ENCODE measurements at regions not wholly inside any gene's neighbourhood (a gene's known extent, or its start where the extent isn't known, plus 50 kb on each side); places are given as distances from the start of the nearest gene placed in this dataset.

GRCh38 chr3:180135101-180135500, 98.4 kb upstream of the PEX5L start:
- no peak overlapping the region for H2AFZ ChIP-seq (ENCODE audit: control insufficient read depth, low read depth, low read length)
- SMC1A ChIA-PET (ENCODE audit: uncharacterized antibody, unreplicated experiment), result interaction anchor here (0.9 to 1.7 kb wide), 2 partner anchors 19 to 23 kb away, joined by 4 to 5 read pairs; no protein-coding TSS in a partner anchor
- TF ChIP-seq MTA2 (IDR thresholded peaks at IDR 0.05; ENCODE audit: low read depth) (no peak), IKZF1 (conservative IDR thresholded peaks at IDR 0.05) (no peak), NRF1 (conservative IDR thresholded peaks at IDR 0.05; ENCODE audit: low read depth, low read length) (no peak), CHD2 (IDR thresholded peaks at IDR 0.05; ENCODE audit: borderline replicate concordance, low read depth, low read length) (no peak), SMAD5 (IDR thresholded peaks at IDR 0.05; ENCODE audit: low read depth) (no peak), POLR2AphosphoS5 (IDR thresholded peaks at IDR 0.05; ENCODE audit: low read length) (no peak), HDAC6 (IDR thresholded peaks at IDR 0.05; ENCODE audit: unreplicated experiment) (no peak), EED (IDR thresholded peaks at IDR 0.05; ENCODE audit: low read depth) (no peak), YY1 (IDR thresholded peaks at IDR 0.05; ENCODE audit: low read depth, low read length) (no peak), NKRF (conservative IDR thresholded peaks at IDR 0.05) (no peak), ETV6 (conservative IDR thresholded peaks at IDR 0.05 in 1 of 2, IDR thresholded peaks at IDR 0.05 in 1 of 2; ENCODE audit: borderline replicate concordance in 1 of 2, low read depth in 1 of 2) (no peak), NFYB (IDR thresholded peaks at IDR 0.05; ENCODE audit: insufficient read depth, low read depth, low read length) (no peak), PML (IDR thresholded peaks at IDR 0.05; ENCODE audit: low read length) (no peak), KAT2A (conservative IDR thresholded peaks at IDR 0.05; ENCODE audit: control insufficient read depth, low read depth, low read length) (no peak), HSF1 (IDR thresholded peaks at IDR 0.05; ENCODE audit: low read depth, low read length) (no peak), POLR2A (IDR thresholded peaks at IDR 0.05; ENCODE audit: low read depth, low read length) (no peak), FOS (IDR thresholded peaks at IDR 0.05; ENCODE audit: borderline replicate concordance, extremely low read depth, insufficient read length) (no peak)
- POLR2A ChIA-PET, result no interaction called here
- no peaks in the 10 kb centered on the region for H4K20me1 ChIP-seq (ENCODE audit: control insufficient read depth, insufficient read depth)
- no peaks in the 10 kb centered on the region for H3K4me1 ChIP-seq (ENCODE audit: control insufficient read depth, insufficient read depth, low read length)
- FAIRE-seq (no peak), ATAC-seq (no peak), DNase-seq (ENCODE audit: low read depth, low spot score) (no peak)
- no peak overlapping the region for H3K4me3 ChIP-seq
- H3K36me3 ChIP-seq (ENCODE audit: control insufficient read depth in 2 of 2, insufficient read depth in 2 of 2, low read length in 1 of 2), result no peaks in the 10 kb centered on the region
- RAD21 ChIA-PET (ENCODE audit: unreplicated experiment), result interaction anchor here (1.2 kb wide), 1 partner anchor 206 kb away, joined by 4 read pairs; no protein-coding TSS in a partner anchor
- H3K27me3 ChIP-seq (replicated peaks in 1 of 2; ENCODE audit: control insufficient read depth in 2 of 2, insufficient read depth in 2 of 2, low read length in 1 of 2), result no peaks in the 10 kb centered on the region
- in situ Hi-C loops (cut with MboI), result no loop called here
- BruUV-seq (replicated peaks), result no TSS peak
- intact Hi-C loops (cut with micrococcal nuclease; ENCODE audit: unreplicated experiment), result no loop called here
- no peaks in the 10 kb centered on the region for H3K9me3 ChIP-seq (replicated peaks; ENCODE audit: control insufficient read depth, insufficient read depth, low read length)
- 0% methylated on average over 2 of the region's 2 CpGs for WGBS (ENCODE audit: insufficient coverage, insufficient replicate concordance, low lambda C conversion rate, missing lambda C conversion rate)
- no peak overlapping the region for H3K9ac ChIP-seq (ENCODE audit: control insufficient read depth, insufficient read depth, low read length)
- CTCF ChIA-PET, result interaction anchor here (1.3 kb wide), 1 partner anchor 206 kb away, joined by 3 read pairs; no protein-coding TSS in a partner anchor
- no peak overlapping the region for H3K27ac ChIP-seq (ENCODE audit: control insufficient read depth, insufficient read depth)
- H3K4me2 ChIP-seq (ENCODE audit: control insufficient read depth, insufficient read depth), result no peak overlapping the region
- H3K79me2 ChIP-seq (ENCODE audit: control insufficient read depth, insufficient read depth, low read length), result no peaks in the 10 kb centered on the region

All from GM12878 (cell line).